K562 (cell line): ENCODE measurements at regions not wholly inside any gene's neighbourhood (a gene's known extent, or its start where the extent isn't known, plus 50 kb on each side); places are given as distances from the start of the nearest gene placed in this dataset.

Experiments
- ATAC-seq: fragments of 200-7000 bp; cut with Tn5 transposase; 3 replicates; pipeline ENCODE4 v1.9.1; 2020; ENCODE audit warnings: moderate library complexity
- BruUV-seq: library from RNA; stranded (reverse); fragments of 400-500 nt; replicated peaks from 2 replicates; lab custom pipeline; 2021; lab: Mats Ljungman, UMichigan
- CTCF ChIA-PET: fragments of 300-600 bp; formaldehyde crosslinking; extraction: SDS; loops from one replicate; lab custom pipeline; 2021; ENCODE audit warnings: low intra/inter-chr PET ratio; lab: Yijun Ruan, JAX
- POLR2A ChIA-PET: fragments of 300-600, 350-650 bp; sonication (Branson Sonifier 250); formaldehyde crosslinking; extraction: SDS; loops from one replicate; lab custom pipeline; 2021; ENCODE audit warnings: antibody characterized with exemption, inconsistent platforms; lab: Yijun Ruan, JAX
- DNase-seq, 4 experiments: peaks; one replicate each; pipeline versions ENCODE4 v3.0.0 to v3.0.0-alpha.2; 2011 to 2018; ENCODE audit warnings: low spot score in 3 of 4, mixed read lengths in 3 of 4; ENCODE audit errors: extremely low read depth in 1 of 4
- FAIRE-seq: peaks from 2 replicates; lab custom pipeline; 2011; peaks lifted over from hg19 to GRCh38; lab: Jason Lieb, UNC
- H2AFZ ChIP-seq: 2 replicates; pipeline ENCODE4 v1.6.0; 2011; ENCODE audit warnings: low read depth, low read length, control low read depth, inconsistent platforms
- H3K27ac ChIP-seq: fragments of 200-600 bp; 3 replicates; pipeline ENCODE4 v1.8.0; 2011; ENCODE audit warnings: low read depth, mild to moderate bottlenecking, control low read depth, inconsistent platforms, low read length, moderate library complexity, mixed read lengths; ENCODE audit errors: extremely low read depth
- H3K27me3 ChIP-seq, 2 experiments: fragments of 300-600 bp in 1 of 2; 2 replicates in 1 of 2; 3 replicates in 1 of 2; pipeline versions ENCODE4 v1.6.0 to v1.8.0; 2011; ENCODE audit warnings: inconsistent platforms in 2 of 2, low read length in 2 of 2, mild to moderate bottlenecking in 1 of 2, mixed read lengths in 1 of 2, moderate library complexity in 1 of 2; ENCODE audit not compliant: control insufficient read depth in 2 of 2, insufficient read depth in 2 of 2
- H3K36me3 ChIP-seq: fragments of 300-600 bp; 3 replicates; pipeline ENCODE4 v1.8.0; 2011; ENCODE audit warnings: mild to moderate bottlenecking, low read length, inconsistent platforms; ENCODE audit not compliant: control insufficient read depth, insufficient read depth
- H3K4me1 ChIP-seq, 2 experiments: fragments of 200-600 bp in 1 of 2; replicated peaks in 1 of 2; 2 replicates in 1 of 2; 3 replicates in 1 of 2; pipeline versions ENCODE4 v1.5.1 to v1.8.0; 2011; ENCODE audit warnings: inconsistent platforms in 2 of 2, low read length in 2 of 2, mild to moderate bottlenecking in 1 of 2, mixed read lengths in 1 of 2, moderate library complexity in 1 of 2; ENCODE audit not compliant: control insufficient read depth in 2 of 2, insufficient read depth in 2 of 2
- H3K4me2 ChIP-seq: 2 replicates; pipeline ENCODE4 v1.6.1; 2011; ENCODE audit warnings: low read length, control low read depth, inconsistent platforms, mixed read lengths; ENCODE audit not compliant: insufficient read depth
- H3K4me3 ChIP-seq: fragments of 200-600 bp; sonication (generic), shearing (Covaris generic); 2 replicates; pipeline ENCODE4 v1.5.1; 2016; ENCODE audit warnings: control low read depth, inconsistent platforms
- H3K79me2 ChIP-seq: fragments of 200-600 bp; 3 replicates; pipeline ENCODE4 v1.8.0; 2011; ENCODE audit warnings: low read length, inconsistent platforms; ENCODE audit not compliant: control insufficient read depth, insufficient read depth
- H3K9ac ChIP-seq, 2 experiments: 2 replicates each; pipeline versions ENCODE4 v1.6.0 to v1.6.1; 2011; ENCODE audit warnings: low read depth in 2 of 2, low read length in 2 of 2, control low read depth in 1 of 2, inconsistent platforms in 1 of 2, mild to moderate bottlenecking in 1 of 2, mixed read lengths in 1 of 2; ENCODE audit not compliant: insufficient read depth in 1 of 2
- H3K9me1 ChIP-seq: one replicate; pipeline ENCODE4 v1.6.0; 2011; ENCODE audit warnings: inconsistent platforms, mild to moderate bottlenecking, low read length, moderate library complexity; ENCODE audit not compliant: control insufficient read depth, insufficient read depth
- H3K9me3 ChIP-seq: replicated peaks from 2 replicates; pipeline ENCODE4 v1.5.1; 2011; ENCODE audit warnings: low read depth, low read length, inconsistent platforms; ENCODE audit not compliant: control insufficient read depth, insufficient read depth
- H4K20me1 ChIP-seq: replicated peaks from 2 replicates; pipeline ENCODE4 v1.6.1; 2011; ENCODE audit warnings: low read length, inconsistent platforms, mixed read lengths; ENCODE audit not compliant: control insufficient read depth, insufficient read depth
- AFF1 ChIP-seq, 2 experiments: fragments of 450-650 bp; IDR thresholded peaks; 2 replicates each; pipeline ENCODE4 v1.6.1; 2018; ENCODE audit warnings: mild to moderate bottlenecking in 2 of 2, low read depth in 1 of 2; ENCODE audit not compliant: partially characterized antibody in 2 of 2
- CCNT2 ChIP-seq: IDR thresholded peaks from 2 replicates; pipeline ENCODE4 v1.6.1; 2011; ENCODE audit warnings: borderline replicate concordance, low read depth, mild to moderate bottlenecking, moderate library complexity, mixed read lengths, low read length; ENCODE audit not compliant: insufficient read length; ENCODE audit errors: extremely low read depth
- CHD1 ChIP-seq: fragments of 200-600 bp; sonication (generic); IDR thresholded peaks from one replicate; pipeline ENCODE4 v1.6.1; 2012; ENCODE audit warnings: mild to moderate bottlenecking, moderate library complexity, low read length, inconsistent platforms
- HDAC8 ChIP-seq: fragments of 450-650 bp; IDR thresholded peaks from 2 replicates; pipeline ENCODE4 v1.6.1; 2016; ENCODE audit warnings: mild to moderate bottlenecking, missing genetic modification characterization, moderate library complexity, missing compliant biosample characterization
- RFX7 ChIP-seq: fragments of 250-450 bp; sonication (Bioruptor Pico); IDR thresholded peaks from 2 replicates; pipeline ENCODE4 v1.5.1; 2021; ENCODE audit warnings: mild to moderate bottlenecking
- SLC30A9 ChIP-seq: fragments of 250-450 bp; sonication (Bioruptor Pico); IDR thresholded peaks from 2 replicates; pipeline ENCODE4 v1.8.0; 2022; ENCODE audit warnings: mild to moderate bottlenecking, moderate library complexity
- WGBS: fragments of 100-300 bp; shearing (Covaris generic); methylation state at CpG from one replicate; pipeline ENCODE4 v1.1.6; 2016; ENCODE audit warnings: low coverage, mixed read lengths; ENCODE audit not compliant: insufficient coverage; ENCODE audit errors: missing lambda C conversion rate; 5-methylcytosine and 5-hydroxymethylcytosine counted together
- in situ Hi-C: fragments of 300-500 bp; cut with MboI; formaldehyde crosslinking; loops from 4 replicates; pipeline ENCODE4 v1.15.0; 2018; ENCODE audit warnings: inconsistent platforms, mixed read lengths
- intact Hi-C: fragments of 100-400 bp; cut with micrococcal nuclease; formaldehyde crosslinking; loops from 2 replicates; pipeline ENCODE4 v1.14.2; 2022
- TF ChIP-seq, protein P1 (sequence below): sonication (generic); formaldehyde crosslinking; IDR thresholded peaks from 2 replicates; pipeline ENCODE4 v1.8.1; 2023; ENCODE audit warnings: mild to moderate bottlenecking, missing genetic modification reagents

DNA sequence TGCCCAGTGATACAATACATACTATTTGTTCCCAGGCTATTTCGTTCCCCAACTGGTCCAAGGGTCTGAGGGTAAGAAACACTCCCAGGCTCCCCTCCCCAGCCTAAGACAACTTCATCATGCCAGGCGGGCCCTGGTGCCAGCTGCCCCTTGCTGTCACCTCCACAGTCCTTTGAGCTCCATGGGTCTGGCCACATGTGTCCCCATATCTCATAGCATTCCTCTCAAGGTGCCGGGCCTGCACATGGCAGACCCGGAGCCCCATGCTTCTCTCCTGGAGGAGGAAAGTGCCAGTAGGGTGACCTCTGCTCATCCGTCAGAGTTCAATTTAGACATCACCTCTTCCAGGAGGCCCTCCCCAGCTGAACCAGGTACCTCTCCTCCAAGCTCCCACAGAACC lies 120.5 kb downstream of the C5orf15 start:
- Histone ChIP-seq H3K27me3 (peaks cover 16 to 63% of the 10 kb centered on the region in 2 experiments), H3K4me2 (no peak overlapping the region), H2AFZ (no peak overlapping the region), H3K4me1 (no peaks in the 10 kb centered on the region), H3K27ac (no peak overlapping the region), H3K36me3 (no peaks in the 10 kb centered on the region), H3K9ac (no peak overlapping the region), H4K20me1 (no peaks in the 10 kb centered on the region), H3K9me3 (no peaks in the 10 kb centered on the region), H3K4me3 (no peak overlapping the region), H3K9me1 (no peaks in the 10 kb centered on the region), H3K79me2 (no peaks in the 10 kb centered on the region)
- in situ Hi-C loops (no loop called here), intact Hi-C loops (no loop called here)
- FAIRE-seq = no peak
- ChIA-PET POLR2A (interaction anchor here (1.4 kb wide), 1 partner anchor 13 kb away, joined by 3 read pairs; no protein-coding TSS in a partner anchor), CTCF (no interaction called here)
- BruUV-seq = no TSS peak
- no peak for ATAC-seq
- 0% methylated on average over 5 of the region's 5 CpGs for WGBS
- DNase-seq = no peak
- TF ChIP-seq AFF1 (IDR thresholded peaks at IDR 0.05; ENCODE audit: low read depth in 1 of 2, partially characterized antibody in 2 of 2) = no peak
- TF ChIP-seq SLC30A9 (CRISPR knock-in tag) = no peak
- TF ChIP-seq HDAC8 (tag) = no peak
- TF ChIP-seq, protein P1, sequence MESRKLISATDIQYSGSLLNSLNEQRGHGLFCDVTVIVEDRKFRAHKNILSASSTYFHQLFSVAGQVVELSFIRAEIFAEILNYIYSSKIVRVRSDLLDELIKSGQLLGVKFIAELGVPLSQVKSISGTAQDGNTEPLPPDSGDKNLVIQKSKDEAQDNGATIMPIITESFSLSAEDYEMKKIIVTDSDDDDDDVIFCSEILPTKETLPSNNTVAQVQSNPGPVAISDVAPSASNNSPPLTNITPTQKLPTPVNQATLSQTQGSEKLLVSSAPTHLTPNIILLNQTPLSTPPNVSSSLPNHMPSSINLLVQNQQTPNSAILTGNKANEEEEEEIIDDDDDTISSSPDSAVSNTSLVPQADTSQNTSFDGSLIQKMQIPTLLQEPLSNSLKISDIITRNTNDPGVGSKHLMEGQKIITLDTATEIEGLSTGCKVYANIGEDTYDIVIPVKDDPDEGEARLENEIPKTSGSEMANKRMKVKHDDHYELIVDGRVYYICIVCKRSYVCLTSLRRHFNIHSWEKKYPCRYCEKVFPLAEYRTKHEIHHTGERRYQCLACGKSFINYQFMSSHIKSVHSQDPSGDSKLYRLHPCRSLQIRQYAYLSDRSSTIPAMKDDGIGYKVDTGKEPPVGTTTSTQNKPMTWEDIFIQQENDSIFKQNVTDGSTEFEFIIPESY (CRISPR knock-in tag) = no peak
- TF ChIP-seq CHD1 = no peak
- TF ChIP-seq RFX7 (CRISPR knock-in tag) = no peak
- no peak for TF ChIP-seq CCNT2
